Progenitor cell of endocrine pancreas (in vitro differentiated cells): ENCODE measurements at regions not wholly inside any gene's neighbourhood (a gene's known extent, or its start where the extent isn't known, plus 50 kb on each side); places are given as distances from the start of the nearest gene placed in this dataset.

ENCODE experiments used
- DNase-seq: peaks from one replicate; pipeline ENCODE4 v3.0.0; 2021; ENCODE audit warnings: low spot score; ENCODE audit not compliant: unreplicated experiment
- H3K27ac Mint-ChIP-seq: 2 replicates; pipeline ENCODE4 v1.8.0; 2021; ENCODE audit warnings: mild to moderate bottlenecking, moderate library complexity, mixed read lengths
- H3K27me3 Mint-ChIP-seq: 2 replicates; pipeline ENCODE4 v1.8.0; 2021; ENCODE audit warnings: mixed read lengths
- H3K36me3 Mint-ChIP-seq: 2 replicates; pipeline ENCODE4 v1.8.0; 2022; ENCODE audit warnings: mixed read lengths; ENCODE audit not compliant: insufficient read depth
- H3K4me1 Mint-ChIP-seq: 2 replicates; pipeline ENCODE4 v1.8.0; 2021; ENCODE audit warnings: low read depth, mixed read lengths
- H3K4me3 Mint-ChIP-seq: 2 replicates; pipeline ENCODE4 v1.8.0; 2021; ENCODE audit warnings: low read depth, mild to moderate bottlenecking, moderate library complexity, mixed read lengths
- H3K9me3 Mint-ChIP-seq: 2 replicates; pipeline ENCODE4 v1.8.0; 2021; ENCODE audit warnings: low read depth, mixed read lengths
- TF ChIP-seq, protein P1 (sequence below): fragments of 200-600 bp; sonication (generic); IDR thresholded peaks from one replicate; pipeline ENCODE4 v1.5.0; 2021; ENCODE audit warnings: antibody characterized with exemption, mild to moderate bottlenecking; ENCODE audit not compliant: unreplicated experiment

DNA sequence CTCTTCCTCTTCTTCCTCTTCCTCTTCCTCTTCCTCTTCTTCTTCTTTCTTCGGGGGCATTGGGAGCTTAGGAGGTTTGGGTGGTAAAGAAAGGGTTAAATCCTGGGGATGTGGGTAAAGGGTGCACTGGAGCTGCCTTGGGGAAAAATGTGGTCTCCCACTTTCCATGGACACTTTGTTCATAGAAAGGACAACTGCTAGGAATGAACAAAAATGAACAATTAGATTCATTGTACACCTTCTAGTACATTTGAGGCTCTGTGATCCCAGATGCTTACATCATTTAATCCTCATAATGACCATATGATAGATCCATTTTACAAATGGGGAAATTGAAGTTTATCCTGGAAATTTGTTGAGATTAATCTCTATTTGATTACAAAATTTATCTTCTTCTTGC is 699.7 kb downstream of the TUSC7 start:
- Mint-ChIP-seq H3K4me3 (no peak overlapping the region), H3K36me3 (peaks cover 2% of the 10 kb centered on the region), H3K27ac (no peak overlapping the region), H3K9me3 (peaks cover 3% of the 10 kb centered on the region), H3K27me3 (no peaks in the 10 kb centered on the region), H3K4me1 (peaks cover 20% of the 10 kb centered on the region)
- TF ChIP-seq, protein P1, sequence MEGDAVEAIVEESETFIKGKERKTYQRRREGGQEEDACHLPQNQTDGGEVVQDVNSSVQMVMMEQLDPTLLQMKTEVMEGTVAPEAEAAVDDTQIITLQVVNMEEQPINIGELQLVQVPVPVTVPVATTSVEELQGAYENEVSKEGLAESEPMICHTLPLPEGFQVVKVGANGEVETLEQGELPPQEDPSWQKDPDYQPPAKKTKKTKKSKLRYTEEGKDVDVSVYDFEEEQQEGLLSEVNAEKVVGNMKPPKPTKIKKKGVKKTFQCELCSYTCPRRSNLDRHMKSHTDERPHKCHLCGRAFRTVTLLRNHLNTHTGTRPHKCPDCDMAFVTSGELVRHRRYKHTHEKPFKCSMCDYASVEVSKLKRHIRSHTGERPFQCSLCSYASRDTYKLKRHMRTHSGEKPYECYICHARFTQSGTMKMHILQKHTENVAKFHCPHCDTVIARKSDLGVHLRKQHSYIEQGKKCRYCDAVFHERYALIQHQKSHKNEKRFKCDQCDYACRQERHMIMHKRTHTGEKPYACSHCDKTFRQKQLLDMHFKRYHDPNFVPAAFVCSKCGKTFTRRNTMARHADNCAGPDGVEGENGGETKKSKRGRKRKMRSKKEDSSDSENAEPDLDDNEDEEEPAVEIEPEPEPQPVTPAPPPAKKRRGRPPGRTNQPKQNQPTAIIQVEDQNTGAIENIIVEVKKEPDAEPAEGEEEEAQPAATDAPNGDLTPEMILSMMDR: no peak
- DNase-seq: no peak

DNA sequence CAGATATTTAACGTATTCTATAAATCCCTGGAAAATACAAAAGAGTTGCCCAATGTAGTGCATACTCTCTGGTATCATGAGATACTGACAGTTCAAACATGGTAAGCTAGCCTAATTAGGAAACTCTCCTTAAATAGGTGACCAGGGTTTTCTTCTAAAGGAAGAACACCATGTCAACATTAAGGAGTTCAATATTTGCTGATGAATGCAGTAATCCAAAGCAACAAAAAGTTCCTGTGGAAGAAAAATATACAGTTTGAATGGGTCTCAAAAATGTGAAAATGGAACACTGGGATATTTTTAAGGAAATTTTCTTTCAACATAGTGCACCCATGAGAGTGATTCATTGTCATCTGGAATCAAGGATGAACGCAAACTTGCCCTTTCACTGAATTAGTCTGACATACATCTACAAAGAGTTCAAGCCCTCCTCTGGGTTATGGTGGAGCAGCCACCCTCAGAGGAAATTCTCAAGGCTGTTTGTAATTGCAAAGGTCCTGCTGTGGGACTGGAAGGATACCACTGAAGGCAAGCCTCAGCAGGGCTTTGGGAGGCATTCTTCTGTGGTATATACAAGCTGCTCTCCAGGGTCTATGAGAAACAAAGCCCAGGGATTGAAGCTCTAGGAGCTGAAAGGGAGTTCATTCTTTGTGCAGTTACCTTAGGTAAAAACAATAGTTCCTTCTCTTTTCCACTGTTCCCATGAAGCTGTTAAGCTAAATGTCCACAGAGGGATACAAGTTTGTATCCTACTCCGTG is 700.3 kb downstream of the TUSC7 start:
- TF ChIP-seq, protein P1: no peak
- no peak overlapping the region for H3K4me3 Mint-ChIP-seq
- no peaks in the 10 kb centered on the region for H3K27me3 Mint-ChIP-seq
- DNase-seq: no peak
- H3K36me3 Mint-ChIP-seq: peaks cover 2% of the 10 kb centered on the region
- peaks cover 9% of the 10 kb centered on the region for H3K9me3 Mint-ChIP-seq
- no peak overlapping the region for H3K27ac Mint-ChIP-seq
- peaks cover 14% of the 10 kb centered on the region for H3K4me1 Mint-ChIP-seq

DNA sequence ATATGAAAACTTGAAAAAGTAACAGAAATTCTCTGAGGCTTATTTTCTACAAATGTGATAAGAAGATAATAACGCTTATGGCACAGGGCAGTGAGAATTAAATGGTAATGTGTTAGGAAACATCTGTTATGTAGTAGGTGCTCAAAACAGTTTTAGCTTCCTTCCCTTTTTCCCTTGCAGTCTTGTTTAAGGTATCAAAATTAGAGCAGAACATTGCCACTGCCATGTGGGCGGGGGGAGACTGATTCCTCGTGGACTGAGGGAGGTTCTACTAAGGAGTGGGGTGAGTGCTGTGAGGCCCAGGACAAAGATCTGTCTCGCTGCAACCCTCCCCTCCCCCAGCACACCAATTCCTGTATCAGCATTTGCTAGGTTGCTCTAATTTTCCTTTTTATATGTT is 702.4 kb downstream of the TUSC7 start:
- H3K4me1 Mint-ChIP-seq: peaks cover 4% of the 10 kb centered on the region
- peaks cover 10% of the 10 kb centered on the region for H3K9me3 Mint-ChIP-seq
- H3K27ac Mint-ChIP-seq: peak overlapping the region; percentile 31
- TF ChIP-seq, protein P1: no peak
- no peak for DNase-seq
- H3K36me3 Mint-ChIP-seq: peaks cover 2% of the 10 kb centered on the region
- H3K27me3 Mint-ChIP-seq: no peaks in the 10 kb centered on the region
- H3K4me3 Mint-ChIP-seq: no peak overlapping the region

DNA sequence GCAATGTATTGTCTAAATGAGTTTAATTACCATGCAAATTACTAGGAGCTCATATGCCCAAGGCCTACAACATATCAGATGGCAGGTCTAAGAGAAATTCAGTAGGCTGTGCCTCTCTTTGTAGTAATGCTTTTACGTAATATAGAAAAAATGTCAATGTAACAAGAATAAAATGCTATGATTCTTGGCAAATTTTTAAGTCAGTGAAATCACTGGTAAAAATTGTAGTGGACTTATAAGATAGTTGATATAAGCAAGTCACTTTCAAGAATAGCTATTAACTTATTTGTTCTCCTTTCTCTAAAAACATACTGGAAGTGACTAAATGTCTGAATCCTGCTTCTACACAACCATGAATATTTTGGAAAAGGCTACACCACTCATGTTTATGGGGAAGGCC is 707.8 kb downstream of the TUSC7 start:
- no peak for DNase-seq
- TF ChIP-seq, protein P1: no peak
- Mint-ChIP-seq H3K4me3 (no peak overlapping the region), H3K27ac (no peak overlapping the region), H3K4me1 (no peaks in the 10 kb centered on the region), H3K9me3 (peaks cover 7% of the 10 kb centered on the region), H3K27me3 (no peaks in the 10 kb centered on the region), H3K36me3 (no peaks in the 10 kb centered on the region)

DNA sequence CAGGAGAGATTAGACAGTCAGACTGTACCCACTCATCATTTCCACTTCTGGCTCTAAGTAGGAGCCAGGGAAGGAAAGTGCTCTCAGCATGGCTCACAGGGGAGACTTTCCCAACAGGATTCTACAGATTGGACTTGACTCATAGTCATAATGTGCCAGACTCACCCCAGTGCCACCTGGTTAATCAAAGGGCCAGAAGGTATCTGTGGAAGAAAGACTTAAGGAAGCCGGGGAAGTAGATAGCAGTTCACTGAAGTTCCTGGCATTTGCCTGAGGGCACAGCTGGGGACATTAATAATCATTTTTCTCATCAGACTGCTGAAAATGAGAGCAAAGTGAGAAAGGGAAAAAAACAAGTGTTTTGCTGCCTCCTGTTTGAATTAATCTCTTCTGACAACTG is 717.5 kb downstream of the TUSC7 start:
- H3K36me3 Mint-ChIP-seq: no peaks in the 10 kb centered on the region
- no peak overlapping the region for H3K27ac Mint-ChIP-seq
- TF ChIP-seq, protein P1: no peak
- no peaks in the 10 kb centered on the region for H3K9me3 Mint-ChIP-seq
- peaks cover 4% of the 10 kb centered on the region for H3K4me1 Mint-ChIP-seq
- H3K27me3 Mint-ChIP-seq: no peaks in the 10 kb centered on the region
- DNase-seq: no peak
- H3K4me3 Mint-ChIP-seq: no peak overlapping the region
